Tibial nerve (tissue), 4 donors: ENCODE measurements at regions not wholly inside any gene's neighbourhood (a gene's known extent, or its start where the extent isn't known, plus 50 kb on each side); places are given as distances from the start of the nearest gene placed in this dataset.

ENCODE experiments used
- DNase-seq, 2 donors: peaks; one replicate each; pipeline ENCODE4 v3.0.0-alpha.2; 2019; ENCODE audit warnings: low spot score in 2 of 2
- H3K27ac ChIP-seq, 4 donors: fragments of 200-600 bp; sonication (generic) in 3 of 4; one replicate each; pipeline ENCODE4 v1.5.1; 2017 to 2019; ENCODE audit warnings: mild to moderate bottlenecking in 1 of 4
- H3K27me3 ChIP-seq, 2 donors: fragments of 200-600 bp; sonication (generic) in 1 of 2; one replicate each; pipeline versions ENCODE4 v1.5.1 to v1.6.0; 2017 to 2019
- H3K36me3 ChIP-seq, 3 donors: fragments of 200-600 bp; sonication (generic); one replicate each; pipeline ENCODE4 v1.5.1; 2018 to 2019
- H3K4me1 ChIP-seq, 4 donors: fragments of 200-600 bp; sonication (generic) in 3 of 4; one replicate each; pipeline ENCODE4 v1.5.1; 2017 to 2019
- H3K4me3 ChIP-seq, 4 donors: fragments of 200-600 bp; sonication (generic) in 3 of 4; one replicate each; pipeline ENCODE4 v1.5.1; 2017 to 2019; ENCODE audit warnings: mild to moderate bottlenecking in 1 of 4, moderate library complexity in 1 of 4
- H3K9me3 ChIP-seq, 4 donors: fragments of 200-600 bp; sonication (generic) in 3 of 4; one replicate each; pipeline ENCODE4 v1.5.1; 2017 to 2019
- CTCF ChIP-seq, 5 experiments: fragments of 200-600 bp in 3 of 5; fragments of 450-650 bp in 2 of 5; sonication (generic) in 3 of 5; IDR thresholded peaks; one replicate each; pipeline ENCODE4 v1.5.1; 2016 to 2019; ENCODE audit warnings: antibody characterized with exemption in 5 of 5, mild to moderate bottlenecking in 3 of 5, moderate library complexity in 2 of 5
- EP300 ChIP-seq, 2 donors: sonication (generic); formaldehyde crosslinking; IDR thresholded peaks; one replicate each; pipeline ENCODE4 v1.6.1; 2017; ENCODE audit warnings: antibody characterized with exemption in 2 of 2, mild to moderate bottlenecking in 1 of 2
- POLR2A ChIP-seq, 2 donors: fragments of 450-650 bp; IDR thresholded peaks; one replicate each; pipeline ENCODE4 v1.6.1; 2017; ENCODE audit warnings: antibody characterized with exemption in 2 of 2, mild to moderate bottlenecking in 2 of 2, moderate library complexity in 2 of 2
- WGBS, 2 donors: methylation state at CpG; one replicate each; pipeline ENCODE4 v1.1.5; 2018; 5-methylcytosine and 5-hydroxymethylcytosine counted together

GRCh38 chr6:48476257-48476656 is 365.3 kb upstream of the PTCHD4 start:
- Histone ChIP-seq H3K9me3 (no peaks in the 10 kb centered on the region), H3K4me1 (no peaks in the 10 kb centered on the region), H3K27ac (no peak overlapping the region), H3K27me3 (no peaks in the 10 kb centered on the region), H3K4me3 (no peak overlapping the region), H3K36me3 (no peaks in the 10 kb centered on the region)
- no peak for DNase-seq
- no peak for TF ChIP-seq EP300 (IDR thresholded peaks at IDR 0.05)
- TF ChIP-seq POLR2A (IDR thresholded peaks at IDR 0.05): no peak
- TF ChIP-seq CTCF (IDR thresholded peaks at IDR 0.05): no peak

- 95 to 100% methylated on average over 1 of the region's 1 CpG for WGBS, 2 donors
Observed at GRCh38 chr6:48475275-48475674, 364.3 kb upstream of the PTCHD4 start.

GRCh38 chr6:48474830-48475229 is 363.8 kb upstream of the PTCHD4 start:
- no peaks in the 10 kb centered on the region for H3K4me1 ChIP-seq
- no peaks in the 10 kb centered on the region for H3K9me3 ChIP-seq
- TF ChIP-seq EP300 (IDR thresholded peaks at IDR 0.05) (no peak), POLR2A (IDR thresholded peaks at IDR 0.05) (no peak), CTCF (IDR thresholded peaks at IDR 0.05) (no peak)
- no peak overlapping the region for H3K4me3 ChIP-seq
- no peaks in the 10 kb centered on the region for H3K36me3 ChIP-seq
- DNase-seq: no peak
- no peaks in the 10 kb centered on the region for H3K27me3 ChIP-seq
- H3K27ac ChIP-seq: no peak overlapping the region
- WGBS, 2 donors: 85 to 90% methylated on average over 2 of the region's 2 CpGs

More at GRCh38 chr6:48475275-48475674, 364.3 kb upstream of the PTCHD4 start:
- H3K4me3 ChIP-seq: no peak overlapping the region
- H3K36me3 ChIP-seq: no peaks in the 10 kb centered on the region
- H3K27me3 ChIP-seq: no peaks in the 10 kb centered on the region
- no peak overlapping the region for H3K27ac ChIP-seq
- no peaks in the 10 kb centered on the region for H3K4me1 ChIP-seq
- DNase-seq: no peak
- H3K9me3 ChIP-seq: no peaks in the 10 kb centered on the region
- TF ChIP-seq CTCF (IDR thresholded peaks at IDR 0.05) (no peak), POLR2A (IDR thresholded peaks at IDR 0.05) (no peak), EP300 (IDR thresholded peaks at IDR 0.05) (no peak)

GRCh38 chr6:48474136-48474535 is 363.1 kb upstream of the PTCHD4 start:
- no peak overlapping the region for H3K27ac ChIP-seq
- H3K36me3 ChIP-seq: no peaks in the 10 kb centered on the region
- DNase-seq: no peak
- no peaks in the 10 kb centered on the region for H3K4me1 ChIP-seq
- H3K4me3 ChIP-seq: no peak overlapping the region
- H3K27me3 ChIP-seq: no peaks in the 10 kb centered on the region
- WGBS, 2 donors: 51 to 97% methylated on average over 2 of the region's 2 CpGs
- no peaks in the 10 kb centered on the region for H3K9me3 ChIP-seq
- no peak for TF ChIP-seq POLR2A (IDR thresholded peaks at IDR 0.05)
- no peak for TF ChIP-seq CTCF (IDR thresholded peaks at IDR 0.05)
- no peak for TF ChIP-seq EP300 (IDR thresholded peaks at IDR 0.05)

GRCh38 chr6:48472535-48472934 is 361.5 kb upstream of the PTCHD4 start:
- Histone ChIP-seq H3K27me3 (no peaks in the 10 kb centered on the region), H3K27ac (no peak overlapping the region)
- 76 to 93% methylated on average over 2 of the region's 2 CpGs for WGBS, 2 donors

More at GRCh38 chr6:48472535-48472934, 361.5 kb upstream of the PTCHD4 start:
- no peak for DNase-seq
- H3K4me3 ChIP-seq: no peak overlapping the region
- TF ChIP-seq EP300 (IDR thresholded peaks at IDR 0.05) (no peak), CTCF (IDR thresholded peaks at IDR 0.05) (no peak), POLR2A (IDR thresholded peaks at IDR 0.05) (no peak)
- no peaks in the 10 kb centered on the region for H3K36me3 ChIP-seq
- H3K9me3 ChIP-seq: no peaks in the 10 kb centered on the region
- no peaks in the 10 kb centered on the region for H3K4me1 ChIP-seq
